ENCODE measurements at regions not wholly inside any gene's neighbourhood (a gene's known extent, or its start where the extent isn't known, plus 50 kb on each side); places are given as distances from the start of the nearest gene placed in this dataset.

DNA sequence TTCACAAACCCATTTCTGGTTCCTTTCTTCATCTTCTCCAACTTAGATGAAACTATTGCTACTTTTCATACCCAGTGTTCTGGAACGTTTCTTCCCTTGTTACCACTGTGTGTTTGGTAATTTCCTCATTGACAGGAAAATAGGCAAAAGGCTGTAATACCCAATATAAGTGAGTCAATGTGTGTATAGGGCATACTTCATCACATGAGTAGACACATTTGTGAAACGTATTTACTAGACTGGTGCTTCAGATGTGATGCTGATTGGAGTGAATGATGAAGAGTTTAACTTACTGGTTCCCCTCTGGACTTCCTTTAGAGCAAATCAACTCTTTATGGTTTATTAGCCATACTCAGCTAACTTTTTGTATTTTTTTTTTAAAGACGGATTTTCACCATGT, 195.1 kb upstream of the ATP6AP2 start:
- no peaks in the 10 kb centered on the region for H3K27me3 ChIP-seq (ENCODE audit: control insufficient read depth, insufficient read depth, low read length)
- no peak for DNase-seq
- no peak overlapping the region for H3K4me3 Mint-ChIP-seq
- no peak overlapping the region for H3K27ac ChIP-seq (ENCODE audit: low read length)
- H3K36me3 Mint-ChIP-seq: no peaks in the 10 kb centered on the region
- H3K4me3 ChIP-seq (ENCODE audit: low read length): no peak overlapping the region
- no peak overlapping the region for H3K27ac Mint-ChIP-seq
- H3K27me3 Mint-ChIP-seq (ENCODE audit: low read depth in 2 of 2): no peaks in the 10 kb centered on the region
- no peak for ATAC-seq
- no peaks in the 10 kb centered on the region for H3K4me1 ChIP-seq (ENCODE audit: control insufficient read depth, insufficient read depth, low read length)
- H3K9me3 ChIP-seq (ENCODE audit: control insufficient read depth, insufficient read depth, low read length): no peaks in the 10 kb centered on the region
- H3K9me3 Mint-ChIP-seq: no peaks in the 10 kb centered on the region
- WGBS (ENCODE audit: insufficient coverage): no CpG with 5 or more reads among the region's 3 CpGs
- intact Hi-C loops (cut with micrococcal nuclease): loop anchor here (10.0 kb wide), 1 partner anchor 59 kb away; no protein-coding TSS in a partner anchor
- no peaks in the 10 kb centered on the region for H3K4me1 Mint-ChIP-seq
- TF ChIP-seq, protein P1, sequence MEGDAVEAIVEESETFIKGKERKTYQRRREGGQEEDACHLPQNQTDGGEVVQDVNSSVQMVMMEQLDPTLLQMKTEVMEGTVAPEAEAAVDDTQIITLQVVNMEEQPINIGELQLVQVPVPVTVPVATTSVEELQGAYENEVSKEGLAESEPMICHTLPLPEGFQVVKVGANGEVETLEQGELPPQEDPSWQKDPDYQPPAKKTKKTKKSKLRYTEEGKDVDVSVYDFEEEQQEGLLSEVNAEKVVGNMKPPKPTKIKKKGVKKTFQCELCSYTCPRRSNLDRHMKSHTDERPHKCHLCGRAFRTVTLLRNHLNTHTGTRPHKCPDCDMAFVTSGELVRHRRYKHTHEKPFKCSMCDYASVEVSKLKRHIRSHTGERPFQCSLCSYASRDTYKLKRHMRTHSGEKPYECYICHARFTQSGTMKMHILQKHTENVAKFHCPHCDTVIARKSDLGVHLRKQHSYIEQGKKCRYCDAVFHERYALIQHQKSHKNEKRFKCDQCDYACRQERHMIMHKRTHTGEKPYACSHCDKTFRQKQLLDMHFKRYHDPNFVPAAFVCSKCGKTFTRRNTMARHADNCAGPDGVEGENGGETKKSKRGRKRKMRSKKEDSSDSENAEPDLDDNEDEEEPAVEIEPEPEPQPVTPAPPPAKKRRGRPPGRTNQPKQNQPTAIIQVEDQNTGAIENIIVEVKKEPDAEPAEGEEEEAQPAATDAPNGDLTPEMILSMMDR (IDR thresholded peaks at IDR 0.05): no peak
- no peaks in the 10 kb centered on the region for H3K36me3 ChIP-seq (ENCODE audit: control insufficient read depth, insufficient read depth, low read length)

DNA sequence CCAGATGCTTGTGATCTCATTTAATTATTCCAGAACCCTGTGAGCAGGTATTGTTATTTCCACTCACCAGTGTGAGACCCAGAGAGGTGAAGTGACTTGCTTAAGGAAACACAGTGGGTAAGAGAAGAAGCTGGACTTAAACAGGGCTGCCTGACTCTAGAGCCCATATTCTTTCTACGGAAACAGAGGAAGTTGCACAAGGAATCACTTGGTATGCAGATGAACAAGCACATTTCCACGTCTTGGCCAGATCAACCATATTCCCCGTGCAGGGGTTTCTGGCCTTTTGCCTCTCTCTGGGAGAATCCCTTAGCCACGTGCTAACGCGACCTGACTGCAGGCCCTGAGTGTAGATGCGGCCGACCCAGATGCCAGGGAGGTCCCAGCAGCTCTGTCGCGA, 195.5 kb upstream of the ATP6AP2 start:
- TF ChIP-seq, protein P1 (IDR thresholded peaks at IDR 0.05): no peak
- H3K9me3 ChIP-seq (ENCODE audit: control insufficient read depth, insufficient read depth, low read length): no peaks in the 10 kb centered on the region
- ATAC-seq: no peak
- no peak overlapping the region for H3K27ac ChIP-seq (ENCODE audit: low read length)
- WGBS (ENCODE audit: insufficient coverage): 72% methylated on average over 10 of the region's 10 CpGs
- intact Hi-C loops (cut with micrococcal nuclease): loop anchor here (10.0 kb wide), 1 partner anchor 60 kb away; no protein-coding TSS in a partner anchor
- no peaks in the 10 kb centered on the region for H3K27me3 Mint-ChIP-seq (ENCODE audit: low read depth in 2 of 2)
- H3K27ac Mint-ChIP-seq: no peak overlapping the region
- no peak overlapping the region for H3K4me3 ChIP-seq (ENCODE audit: low read length)
- no peaks in the 10 kb centered on the region for H3K36me3 ChIP-seq (ENCODE audit: control insufficient read depth, insufficient read depth, low read length)
- no peaks in the 10 kb centered on the region for H3K9me3 Mint-ChIP-seq
- no peaks in the 10 kb centered on the region for H3K27me3 ChIP-seq (ENCODE audit: control insufficient read depth, insufficient read depth, low read length)
- H3K36me3 Mint-ChIP-seq: no peaks in the 10 kb centered on the region
- no peaks in the 10 kb centered on the region for H3K4me1 ChIP-seq (ENCODE audit: control insufficient read depth, insufficient read depth, low read length)
- no peak overlapping the region for H3K4me3 Mint-ChIP-seq
- H3K4me1 Mint-ChIP-seq: no peaks in the 10 kb centered on the region
- DNase-seq: no peak

DNA sequence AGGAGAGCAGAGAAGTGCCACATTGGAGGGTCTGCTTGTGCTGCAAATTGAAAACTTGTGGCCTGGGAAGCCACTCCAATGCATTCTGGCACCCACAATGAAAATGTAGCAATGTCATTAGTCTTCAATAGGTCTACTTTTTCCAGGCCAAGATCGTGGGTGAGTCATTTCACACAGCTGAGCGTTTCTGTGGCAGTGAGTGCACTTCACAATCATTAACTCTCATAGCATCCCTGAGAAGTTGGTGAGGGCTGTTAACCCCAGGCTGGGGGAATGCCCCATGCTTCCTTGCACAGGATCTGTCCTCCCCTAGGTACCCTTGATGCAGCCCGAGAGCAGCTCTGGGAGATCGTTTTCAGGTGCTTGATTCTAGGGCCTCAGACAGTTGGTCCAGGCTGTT, 196.8 kb upstream of the ATP6AP2 start:
- WGBS (ENCODE audit: insufficient coverage): 76% methylated on average over 4 of the region's 4 CpGs
- no peaks in the 10 kb centered on the region for H3K36me3 Mint-ChIP-seq

More for the DNA sequence above, 196.8 kb upstream of the ATP6AP2 start:
- H3K27ac Mint-ChIP-seq: no peak overlapping the region
- no peak for DNase-seq
- Histone ChIP-seq H3K4me3 (ENCODE audit: low read length) (no peak overlapping the region), H3K36me3 (ENCODE audit: control insufficient read depth, insufficient read depth, low read length) (no peaks in the 10 kb centered on the region), H3K27ac (ENCODE audit: low read length) (no peak overlapping the region), H3K4me1 (ENCODE audit: control insufficient read depth, insufficient read depth, low read length) (no peaks in the 10 kb centered on the region), H3K27me3 (ENCODE audit: control insufficient read depth, insufficient read depth, low read length) (no peaks in the 10 kb centered on the region), H3K9me3 (ENCODE audit: control insufficient read depth, insufficient read depth, low read length) (no peaks in the 10 kb centered on the region)
- H3K4me3 Mint-ChIP-seq: no peak overlapping the region
- TF ChIP-seq, protein P1 (IDR thresholded peaks at IDR 0.05): no peak
- peaks cover 0 to 6% of the 10 kb centered on the region in 2 donors for H3K27me3 Mint-ChIP-seq (ENCODE audit: low read depth in 2 of 2)
- intact Hi-C loops (cut with micrococcal nuclease): loop anchor here (10.0 kb wide), 1 partner anchor 61 kb away; no protein-coding TSS in a partner anchor
- H3K9me3 Mint-ChIP-seq: no peaks in the 10 kb centered on the region
- no peak for ATAC-seq
- no peaks in the 10 kb centered on the region for H3K4me1 Mint-ChIP-seq

All from natural killer cell (primary cell).